GM23338 (cell line): ENCODE measurements at regions not wholly inside any gene's neighbourhood (a gene's known extent, or its start where the extent isn't known, plus 50 kb on each side); places are given as distances from the start of the nearest gene placed in this dataset.

Source experiments
- ATAC-seq: fragments of 200-7000 bp; cut with Tn5 transposase; 3 replicates; pipeline ENCODE4 v1.9.1; 2020
- DNase-seq: peaks from one replicate; pipeline ENCODE4 v3.0.0-alpha.2; 2015; ENCODE audit warnings: low spot score
- H2AFZ ChIP-seq: fragments of 200-600 bp; sonication (generic); 2 replicates; pipeline ENCODE4 v1.8.0; 2016; ENCODE audit warnings: antibody characterized with exemption, mild to moderate bottlenecking, moderate library complexity
- H3F3A ChIP-seq: fragments of 200-600 bp; sonication (generic); replicated peaks from 2 replicates; pipeline ENCODE4 v1.8.0; 2017; ENCODE audit warnings: antibody characterized with exemption, mixed run types, low read depth
- H3K27ac ChIP-seq: fragments of 200-600 bp; sonication (generic); 2 replicates; pipeline ENCODE4 v1.6.1; 2016; ENCODE audit warnings: low read depth
- H3K27me3 ChIP-seq: fragments of 200-600 bp; sonication (generic); 2 replicates; pipeline ENCODE4 v1.8.0; 2016; ENCODE audit warnings: mild to moderate bottlenecking, mixed run types, moderate library complexity; ENCODE audit not compliant: insufficient read depth
- H3K36me3 ChIP-seq: fragments of 200-600 bp; sonication (generic); 2 replicates; pipeline ENCODE4 v1.8.0; 2016; ENCODE audit warnings: mild to moderate bottlenecking; ENCODE audit not compliant: insufficient read depth
- H3K4me1 ChIP-seq: fragments of 200-600 bp; sonication (generic); 2 replicates; pipeline ENCODE4 v1.8.0; 2016; ENCODE audit warnings: mild to moderate bottlenecking, moderate library complexity; ENCODE audit not compliant: insufficient read depth
- H3K4me2 ChIP-seq: fragments of 200-600 bp; sonication (generic); 2 replicates; pipeline ENCODE4 v1.7.1; 2017; ENCODE audit warnings: mixed run types
- H3K4me3 ChIP-seq: fragments of 200-600 bp; sonication (generic); 2 replicates; pipeline ENCODE4 v1.6.1; 2016; ENCODE audit warnings: mixed run types
- H3K79me2 ChIP-seq: fragments of 200-600 bp; sonication (generic); replicated peaks from 2 replicates; pipeline ENCODE4 v1.8.0; 2017; ENCODE audit warnings: mild to moderate bottlenecking; ENCODE audit not compliant: insufficient read depth
- H3K9me2 ChIP-seq: fragments of 200-600 bp; sonication (generic); 2 replicates; pipeline ENCODE4 v1.8.0; 2017; ENCODE audit not compliant: insufficient read depth
- H4K20me1 ChIP-seq: fragments of 200-600 bp; sonication (generic); replicated peaks from 2 replicates; pipeline ENCODE4 v1.8.0; 2017; ENCODE audit warnings: mild to moderate bottlenecking; ENCODE audit not compliant: insufficient read depth
- H3K27ac Mint-ChIP-seq: 2 replicates; pipeline ENCODE4 v1.8.0; 2020; ENCODE audit warnings: inconsistent platforms, mild to moderate bottlenecking, moderate library complexity, mixed read lengths
- H3K27me3 Mint-ChIP-seq: 3 replicates; pipeline ENCODE4 v1.8.0; 2022; ENCODE audit warnings: low read depth, mild to moderate bottlenecking, moderate library complexity, mixed read lengths, inconsistent platforms; ENCODE audit not compliant: insufficient read depth, poor library complexity
- H3K36me3 Mint-ChIP-seq: 3 replicates; pipeline ENCODE4 v1.8.0; 2021; ENCODE audit warnings: low read depth, mild to moderate bottlenecking, inconsistent platforms, moderate library complexity, mixed read lengths
- H3K4me1 Mint-ChIP-seq: 3 replicates; pipeline ENCODE4 v1.8.0; 2020; ENCODE audit warnings: mild to moderate bottlenecking, inconsistent platforms, mixed read lengths
- H3K4me3 Mint-ChIP-seq: 3 replicates; pipeline ENCODE4 v1.8.0; 2021; ENCODE audit warnings: moderate library complexity, mild to moderate bottlenecking, inconsistent platforms, mixed read lengths
- H3K9me3 Mint-ChIP-seq: 3 replicates; pipeline ENCODE4 v1.8.0; 2020; ENCODE audit warnings: moderate library complexity, mild to moderate bottlenecking, inconsistent platforms, mixed read lengths
- CREB1 ChIP-seq: fragments of 250-450 bp; sonication (Bioruptor Pico); IDR thresholded peaks from 2 replicates; pipeline ENCODE4 v1.5.0; 2020; ENCODE audit warnings: low read depth, mild to moderate bottlenecking, moderate library complexity
- EZH2 ChIP-seq: fragments of 200-600 bp; sonication (generic); IDR thresholded peaks from one replicate; pipeline ENCODE4 v1.8.0; 2017; ENCODE audit warnings: antibody characterized with exemption, mild to moderate bottlenecking, low read depth; ENCODE audit not compliant: unreplicated experiment
- EZH2phosphoT487 ChIP-seq: fragments of 200-600 bp; sonication (generic); IDR thresholded peaks from one replicate; pipeline ENCODE4 v1.8.1; 2018; ENCODE audit warnings: antibody characterized with exemption; ENCODE audit not compliant: unreplicated experiment
- JUNB ChIP-seq: IDR thresholded peaks from one replicate; pipeline ENCODE4 v1.6.1; 2016; ENCODE audit warnings: antibody characterized with exemption; ENCODE audit not compliant: unreplicated experiment
- NANOG ChIP-seq: IDR thresholded peaks from 2 replicates; pipeline ENCODE4 v1.6.1; 2016; ENCODE audit warnings: antibody characterized with exemption, borderline replicate concordance
- POLR2AphosphoS5 ChIP-seq: IDR thresholded peaks from 2 replicates; pipeline ENCODE4 v1.6.1; 2016; ENCODE audit warnings: antibody characterized with exemption, low read depth
- STAT1 ChIP-seq: IDR thresholded peaks from one replicate; pipeline ENCODE4 v1.6.1; 2016; ENCODE audit warnings: antibody characterized with exemption; ENCODE audit not compliant: unreplicated experiment
- ZNF114 ChIP-seq: fragments of 250-450 bp; sonication (Bioruptor Pico); IDR thresholded peaks from 2 replicates; pipeline ENCODE4 v1.5.0; 2020; ENCODE audit warnings: mild to moderate bottlenecking, moderate library complexity
- ZNF331 ChIP-seq: fragments of 250-450 bp; sonication (Bioruptor Pico); IDR thresholded peaks from 2 replicates; pipeline ENCODE4 v1.5.0; 2020; ENCODE audit warnings: low read depth, mild to moderate bottlenecking, moderate library complexity
- TF ChIP-seq, protein P1 (sequence below): IDR thresholded peaks from 2 replicates; pipeline ENCODE4 v1.6.1; 2016; ENCODE audit warnings: antibody characterized with exemption
- TF ChIP-seq, protein P2 (sequence below), 2 experiments: fragments of 200-600 bp in 1 of 2; sonication (generic) in 1 of 2; conservative IDR thresholded peaks; 2 replicates each; pipeline versions ENCODE4 v1.5.1 to v1.6.1; 2016 to 2017; ENCODE audit warnings: antibody characterized with exemption in 2 of 2, low read depth in 2 of 2, mild to moderate bottlenecking in 2 of 2, moderate library complexity in 1 of 2
- TF ChIP-seq, protein P3 (sequence below): IDR thresholded peaks from one replicate; pipeline ENCODE4 v1.6.1; 2018; ENCODE audit warnings: antibody characterized with exemption; ENCODE audit not compliant: unreplicated experiment
- TF ChIP-seq, protein P4 (sequence below): fragments of 250-450 bp; sonication (Bioruptor Pico); IDR thresholded peaks from 2 replicates; pipeline ENCODE4 v1.5.0; 2020; ENCODE audit warnings: mild to moderate bottlenecking, moderate library complexity

DNA sequence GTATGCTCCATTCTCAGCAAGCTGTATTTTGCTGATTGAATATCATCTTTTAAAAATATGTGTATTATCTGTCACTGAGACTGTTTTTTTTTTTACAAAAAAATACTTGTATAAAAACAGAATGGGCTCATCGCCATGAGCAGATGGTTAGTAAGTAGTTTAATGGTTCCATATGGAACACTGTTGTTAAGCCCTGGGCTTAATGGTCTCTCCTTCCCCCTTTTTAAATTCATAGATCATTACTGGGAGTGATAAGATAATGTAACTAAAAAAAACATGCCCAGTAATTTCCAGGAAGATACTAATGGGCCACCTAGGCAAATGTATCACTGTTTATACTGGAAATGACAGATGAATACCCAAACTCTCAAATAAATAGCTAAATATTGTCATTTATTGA, 95.3 kb upstream of the TPRG1 start (continued):
- TF ChIP-seq ZNF114 (CRISPR knock-in tag) (no peak), NANOG (no peak)

DNA sequence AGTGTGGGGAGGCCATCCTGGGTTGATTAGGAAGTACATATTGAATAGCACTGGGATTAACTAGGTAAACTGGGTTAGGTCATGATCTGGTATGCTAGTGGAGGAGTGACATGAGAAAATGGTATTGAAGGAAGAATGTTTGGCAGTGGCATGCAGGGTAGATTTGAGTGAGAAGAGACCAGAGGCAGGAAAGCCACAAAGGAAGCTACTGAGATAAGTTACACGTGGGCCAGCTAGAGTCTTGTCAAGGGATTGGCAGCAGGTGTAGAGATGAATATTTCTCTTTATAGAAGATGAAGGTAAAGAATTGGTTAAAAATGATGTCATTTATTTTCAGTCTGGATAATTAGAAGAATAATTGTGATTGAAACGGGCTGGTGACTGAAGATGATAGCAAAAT, 91.0 kb upstream of the TPRG1 start:
- Histone ChIP-seq H3F3A (no peaks in the 10 kb centered on the region), H3K36me3 (no peaks in the 10 kb centered on the region), H3K4me1 (no peaks in the 10 kb centered on the region), H3K9me2 (no peaks in the 10 kb centered on the region), H3K27ac (no peak overlapping the region), H4K20me1 (no peaks in the 10 kb centered on the region), H2AFZ (no peak overlapping the region), H3K4me3 (no peak overlapping the region), H3K27me3 (no peaks in the 10 kb centered on the region), H3K79me2 (no peaks in the 10 kb centered on the region), H3K4me2 (no peak overlapping the region)
- no peak for DNase-seq
- TF ChIP-seq EZH2phosphoT487 (no peak), POLR2AphosphoS5 (no peak), ZNF114 (CRISPR knock-in tag) (no peak), CREB1 (no peak), STAT1 (no peak), NANOG (no peak), ZNF331 (CRISPR knock-in tag) (no peak), JUNB (no peak), EZH2 (no peak)
- TF ChIP-seq, protein P1, sequence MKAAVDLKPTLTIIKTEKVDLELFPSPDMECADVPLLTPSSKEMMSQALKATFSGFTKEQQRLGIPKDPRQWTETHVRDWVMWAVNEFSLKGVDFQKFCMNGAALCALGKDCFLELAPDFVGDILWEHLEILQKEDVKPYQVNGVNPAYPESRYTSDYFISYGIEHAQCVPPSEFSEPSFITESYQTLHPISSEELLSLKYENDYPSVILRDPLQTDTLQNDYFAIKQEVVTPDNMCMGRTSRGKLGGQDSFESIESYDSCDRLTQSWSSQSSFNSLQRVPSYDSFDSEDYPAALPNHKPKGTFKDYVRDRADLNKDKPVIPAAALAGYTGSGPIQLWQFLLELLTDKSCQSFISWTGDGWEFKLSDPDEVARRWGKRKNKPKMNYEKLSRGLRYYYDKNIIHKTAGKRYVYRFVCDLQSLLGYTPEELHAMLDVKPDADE = no peak
- TF ChIP-seq, protein P2, sequence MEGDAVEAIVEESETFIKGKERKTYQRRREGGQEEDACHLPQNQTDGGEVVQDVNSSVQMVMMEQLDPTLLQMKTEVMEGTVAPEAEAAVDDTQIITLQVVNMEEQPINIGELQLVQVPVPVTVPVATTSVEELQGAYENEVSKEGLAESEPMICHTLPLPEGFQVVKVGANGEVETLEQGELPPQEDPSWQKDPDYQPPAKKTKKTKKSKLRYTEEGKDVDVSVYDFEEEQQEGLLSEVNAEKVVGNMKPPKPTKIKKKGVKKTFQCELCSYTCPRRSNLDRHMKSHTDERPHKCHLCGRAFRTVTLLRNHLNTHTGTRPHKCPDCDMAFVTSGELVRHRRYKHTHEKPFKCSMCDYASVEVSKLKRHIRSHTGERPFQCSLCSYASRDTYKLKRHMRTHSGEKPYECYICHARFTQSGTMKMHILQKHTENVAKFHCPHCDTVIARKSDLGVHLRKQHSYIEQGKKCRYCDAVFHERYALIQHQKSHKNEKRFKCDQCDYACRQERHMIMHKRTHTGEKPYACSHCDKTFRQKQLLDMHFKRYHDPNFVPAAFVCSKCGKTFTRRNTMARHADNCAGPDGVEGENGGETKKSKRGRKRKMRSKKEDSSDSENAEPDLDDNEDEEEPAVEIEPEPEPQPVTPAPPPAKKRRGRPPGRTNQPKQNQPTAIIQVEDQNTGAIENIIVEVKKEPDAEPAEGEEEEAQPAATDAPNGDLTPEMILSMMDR (conservative IDR thresholded peaks at IDR 0.05; ENCODE audit: low read depth in 2 of 2) = no peak
- TF ChIP-seq, protein P3, sequence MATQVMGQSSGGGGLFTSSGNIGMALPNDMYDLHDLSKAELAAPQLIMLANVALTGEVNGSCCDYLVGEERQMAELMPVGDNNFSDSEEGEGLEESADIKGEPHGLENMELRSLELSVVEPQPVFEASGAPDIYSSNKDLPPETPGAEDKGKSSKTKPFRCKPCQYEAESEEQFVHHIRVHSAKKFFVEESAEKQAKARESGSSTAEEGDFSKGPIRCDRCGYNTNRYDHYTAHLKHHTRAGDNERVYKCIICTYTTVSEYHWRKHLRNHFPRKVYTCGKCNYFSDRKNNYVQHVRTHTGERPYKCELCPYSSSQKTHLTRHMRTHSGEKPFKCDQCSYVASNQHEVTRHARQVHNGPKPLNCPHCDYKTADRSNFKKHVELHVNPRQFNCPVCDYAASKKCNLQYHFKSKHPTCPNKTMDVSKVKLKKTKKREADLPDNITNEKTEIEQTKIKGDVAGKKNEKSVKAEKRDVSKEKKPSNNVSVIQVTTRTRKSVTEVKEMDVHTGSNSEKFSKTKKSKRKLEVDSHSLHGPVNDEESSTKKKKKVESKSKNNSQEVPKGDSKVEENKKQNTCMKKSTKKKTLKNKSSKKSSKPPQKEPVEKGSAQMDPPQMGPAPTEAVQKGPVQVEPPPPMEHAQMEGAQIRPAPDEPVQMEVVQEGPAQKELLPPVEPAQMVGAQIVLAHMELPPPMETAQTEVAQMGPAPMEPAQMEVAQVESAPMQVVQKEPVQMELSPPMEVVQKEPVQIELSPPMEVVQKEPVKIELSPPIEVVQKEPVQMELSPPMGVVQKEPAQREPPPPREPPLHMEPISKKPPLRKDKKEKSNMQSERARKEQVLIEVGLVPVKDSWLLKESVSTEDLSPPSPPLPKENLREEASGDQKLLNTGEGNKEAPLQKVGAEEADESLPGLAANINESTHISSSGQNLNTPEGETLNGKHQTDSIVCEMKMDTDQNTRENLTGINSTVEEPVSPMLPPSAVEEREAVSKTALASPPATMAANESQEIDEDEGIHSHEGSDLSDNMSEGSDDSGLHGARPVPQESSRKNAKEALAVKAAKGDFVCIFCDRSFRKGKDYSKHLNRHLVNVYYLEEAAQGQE = no peak
- TF ChIP-seq, protein P4, sequence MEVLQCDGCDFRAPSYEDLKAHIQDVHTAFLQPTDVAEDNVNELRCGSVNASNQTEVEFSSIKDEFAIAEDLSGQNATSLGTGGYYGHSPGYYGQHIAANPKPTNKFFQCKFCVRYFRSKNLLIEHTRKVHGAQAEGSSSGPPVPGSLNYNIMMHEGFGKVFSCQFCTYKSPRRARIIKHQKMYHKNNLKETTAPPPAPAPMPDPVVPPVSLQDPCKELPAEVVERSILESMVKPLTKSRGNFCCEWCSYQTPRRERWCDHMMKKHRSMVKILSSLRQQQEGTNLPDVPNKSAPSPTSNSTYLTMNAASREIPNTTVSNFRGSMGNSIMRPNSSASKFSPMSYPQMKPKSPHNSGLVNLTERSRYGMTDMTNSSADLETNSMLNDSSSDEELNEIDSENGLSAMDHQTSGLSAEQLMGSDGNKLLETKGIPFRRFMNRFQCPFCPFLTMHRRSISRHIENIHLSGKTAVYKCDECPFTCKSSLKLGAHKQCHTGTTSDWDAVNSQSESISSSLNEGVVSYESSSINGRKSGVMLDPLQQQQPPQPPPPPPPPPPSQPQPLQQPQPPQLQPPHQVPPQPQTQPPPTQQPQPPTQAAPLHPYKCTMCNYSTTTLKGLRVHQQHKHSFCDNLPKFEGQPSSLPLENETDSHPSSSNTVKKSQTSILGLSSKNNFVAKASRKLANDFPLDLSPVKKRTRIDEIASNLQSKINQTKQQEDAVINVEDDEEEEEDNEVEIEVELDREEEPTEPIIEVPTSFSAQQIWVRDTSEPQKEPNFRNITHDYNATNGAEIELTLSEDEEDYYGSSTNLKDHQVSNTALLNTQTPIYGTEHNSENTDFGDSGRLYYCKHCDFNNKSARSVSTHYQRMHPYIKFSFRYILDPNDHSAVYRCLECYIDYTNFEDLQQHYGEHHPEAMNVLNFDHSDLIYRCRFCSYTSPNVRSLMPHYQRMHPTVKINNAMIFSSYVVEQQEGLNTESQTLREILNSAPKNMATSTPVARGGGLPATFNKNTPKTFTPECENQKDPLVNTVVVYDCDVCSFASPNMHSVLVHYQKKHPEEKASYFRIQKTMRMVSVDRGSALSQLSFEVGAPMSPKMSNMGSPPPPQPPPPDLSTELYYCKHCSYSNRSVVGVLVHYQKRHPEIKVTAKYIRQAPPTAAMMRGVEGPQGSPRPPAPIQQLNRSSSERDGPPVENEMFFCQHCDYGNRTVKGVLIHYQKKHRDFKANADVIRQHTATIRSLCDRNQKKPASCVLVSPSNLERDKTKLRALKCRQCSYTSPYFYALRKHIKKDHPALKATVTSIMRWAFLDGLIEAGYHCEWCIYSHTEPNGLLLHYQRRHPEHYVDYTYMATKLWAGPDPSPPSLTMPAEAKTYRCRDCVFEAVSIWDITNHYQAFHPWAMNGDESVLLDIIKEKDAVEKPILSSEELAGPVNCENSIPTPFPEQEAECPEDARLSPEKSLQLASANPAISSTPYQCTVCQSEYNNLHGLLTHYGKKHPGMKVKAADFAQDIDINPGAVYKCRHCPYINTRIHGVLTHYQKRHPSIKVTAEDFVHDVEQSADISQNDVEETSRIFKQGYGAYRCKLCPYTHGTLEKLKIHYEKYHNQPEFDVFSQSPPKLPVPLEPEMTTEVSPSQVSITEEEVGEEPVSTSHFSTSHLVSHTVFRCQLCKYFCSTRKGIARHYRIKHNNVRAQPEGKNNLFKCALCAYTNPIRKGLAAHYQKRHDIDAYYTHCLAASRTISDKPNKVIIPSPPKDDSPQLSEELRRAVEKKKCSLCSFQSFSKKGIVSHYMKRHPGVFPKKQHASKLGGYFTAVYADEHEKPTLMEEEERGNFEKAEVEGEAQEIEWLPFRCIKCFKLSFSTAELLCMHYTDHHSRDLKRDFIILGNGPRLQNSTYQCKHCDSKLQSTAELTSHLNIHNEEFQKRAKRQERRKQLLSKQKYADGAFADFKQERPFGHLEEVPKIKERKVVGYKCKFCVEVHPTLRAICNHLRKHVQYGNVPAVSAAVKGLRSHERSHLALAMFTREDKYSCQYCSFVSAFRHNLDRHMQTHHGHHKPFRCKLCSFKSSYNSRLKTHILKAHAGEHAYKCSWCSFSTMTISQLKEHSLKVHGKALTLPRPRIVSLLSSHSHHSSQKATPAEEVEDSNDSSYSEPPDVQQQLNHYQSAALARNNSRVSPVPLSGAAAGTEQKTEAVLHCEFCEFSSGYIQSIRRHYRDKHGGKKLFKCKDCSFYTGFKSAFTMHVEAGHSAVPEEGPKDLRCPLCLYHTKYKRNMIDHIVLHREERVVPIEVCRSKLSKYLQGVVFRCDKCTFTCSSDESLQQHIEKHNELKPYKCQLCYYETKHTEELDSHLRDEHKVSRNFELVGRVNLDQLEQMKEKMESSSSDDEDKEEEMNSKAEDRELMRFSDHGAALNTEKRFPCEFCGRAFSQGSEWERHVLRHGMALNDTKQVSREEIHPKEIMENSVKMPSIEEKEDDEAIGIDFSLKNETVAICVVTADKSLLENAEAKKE (CRISPR knock-in tag) = no peak
- H3K36me3 Mint-ChIP-seq = no peaks in the 10 kb centered on the region
- no peak for ATAC-seq
- H3K27ac Mint-ChIP-seq = no peak overlapping the region
- no peaks in the 10 kb centered on the region for H3K9me3 Mint-ChIP-seq
- H3K27me3 Mint-ChIP-seq = no peaks in the 10 kb centered on the region
- H3K4me3 Mint-ChIP-seq = no peak overlapping the region
- H3K4me1 Mint-ChIP-seq = no peaks in the 10 kb centered on the region
